Nephron progenitor cell (in vitro differentiated cells): ENCODE measurements at regions not wholly inside any gene's neighbourhood (a gene's known extent, or its start where the extent isn't known, plus 50 kb on each side); places are given as distances from the start of the nearest gene placed in this dataset.

ENCODE experiments used
- DNase-seq: peaks from one replicate; pipeline ENCODE4 v3.0.0; 2021
- H3K27ac Mint-ChIP-seq: 2 replicates; pipeline ENCODE4 v1.8.0; 2021; ENCODE audit warnings: mild to moderate bottlenecking, moderate library complexity, mixed read lengths
- H3K27me3 Mint-ChIP-seq: 2 replicates; pipeline ENCODE4 v1.8.0; 2021; ENCODE audit warnings: mild to moderate bottlenecking, low read depth, mixed read lengths; ENCODE audit not compliant: poor library complexity
- H3K36me3 Mint-ChIP-seq: 2 replicates; pipeline ENCODE4 v1.8.0; 2021; ENCODE audit warnings: low read depth, mixed read lengths
- H3K4me1 Mint-ChIP-seq: 2 replicates; pipeline ENCODE4 v1.8.0; 2021; ENCODE audit warnings: mixed read lengths
- H3K4me3 Mint-ChIP-seq: 2 replicates; pipeline ENCODE4 v1.8.0; 2021; ENCODE audit warnings: mild to moderate bottlenecking, moderate library complexity, mixed read lengths
- H3K9me3 Mint-ChIP-seq: 2 replicates; pipeline ENCODE4 v1.8.0; 2021; ENCODE audit warnings: mild to moderate bottlenecking, moderate library complexity, mixed read lengths
- CTCF ChIP-seq: fragments of 200-600 bp; sonication (generic); IDR thresholded peaks from 2 replicates; pipeline ENCODE4 v1.5.0; 2021; ENCODE audit warnings: antibody characterized with exemption

DNA sequence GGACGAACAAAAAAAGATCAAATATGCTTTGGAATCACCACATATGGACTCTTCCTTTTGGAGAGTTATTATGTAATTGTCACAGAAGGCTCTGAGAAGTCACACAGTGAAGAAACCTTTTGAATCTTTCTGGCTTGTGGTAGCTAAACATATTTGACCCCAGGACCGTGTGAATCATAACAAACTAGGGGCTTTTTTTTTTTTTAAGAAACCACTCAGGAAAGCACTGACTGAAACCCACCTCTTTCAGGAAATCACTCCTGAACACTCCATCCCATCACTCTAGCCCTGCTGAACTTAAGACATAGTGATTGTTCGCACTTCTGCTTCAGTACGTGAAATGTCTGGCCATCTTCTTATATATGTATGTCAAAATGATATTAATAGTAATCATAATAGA lies 495.9 kb upstream of the ARID1B start:
- no peak for DNase-seq
- H3K4me3 Mint-ChIP-seq: no peak overlapping the region
- peaks cover 18% of the 10 kb centered on the region for H3K9me3 Mint-ChIP-seq
- peaks cover 5% of the 10 kb centered on the region for H3K36me3 Mint-ChIP-seq
- H3K4me1 Mint-ChIP-seq: peaks cover 22% of the 10 kb centered on the region
- peaks cover 4% of the 10 kb centered on the region for H3K27me3 Mint-ChIP-seq
- no peak overlapping the region for H3K27ac Mint-ChIP-seq
- TF ChIP-seq CTCF: no peak

GRCh38 chr6:156280065-156280464 lies 497.1 kb upstream of the ARID1B start:
- no peak for DNase-seq
- H3K27me3 Mint-ChIP-seq: peaks cover 4% of the 10 kb centered on the region
- TF ChIP-seq CTCF: no peak
- H3K4me3 Mint-ChIP-seq: no peak overlapping the region
- peaks cover 18% of the 10 kb centered on the region for H3K9me3 Mint-ChIP-seq
- H3K4me1 Mint-ChIP-seq: peaks cover 22% of the 10 kb centered on the region
- H3K36me3 Mint-ChIP-seq: peaks cover 5% of the 10 kb centered on the region
- peak overlapping the region; percentile 13 for H3K27ac Mint-ChIP-seq

- no peak for DNase-seq
- Mint-ChIP-seq H3K4me1 (peaks cover 22% of the 10 kb centered on the region), H3K4me3 (no peak overlapping the region), H3K36me3 (peaks cover 5% of the 10 kb centered on the region), H3K27me3 (peaks cover 4% of the 10 kb centered on the region), H3K27ac (peak overlapping the region; percentile 13), H3K9me3 (peaks cover 18% of the 10 kb centered on the region)
- TF ChIP-seq CTCF: no peak
Observed at GRCh38 chr6:156279261-156279969, 497.8 kb upstream of the ARID1B start.

- H3K36me3 Mint-ChIP-seq: peaks cover 5% of the 10 kb centered on the region
- no peak for TF ChIP-seq CTCF
- no peak overlapping the region for H3K27ac Mint-ChIP-seq
- no peaks in the 10 kb centered on the region for H3K4me1 Mint-ChIP-seq
- no peak overlapping the region for H3K4me3 Mint-ChIP-seq
- peaks cover 6% of the 10 kb centered on the region for H3K27me3 Mint-ChIP-seq
- H3K9me3 Mint-ChIP-seq: peaks cover 14% of the 10 kb centered on the region
- no peak for DNase-seq
Observed at GRCh38 chr6:156273065-156273711, 504.0 kb upstream of the ARID1B start.

GRCh38 chr6:156269751-156270369 lies 507.3 kb upstream of the ARID1B start:
- no peaks in the 10 kb centered on the region for H3K36me3 Mint-ChIP-seq
- no peak overlapping the region for H3K4me3 Mint-ChIP-seq
- H3K27me3 Mint-ChIP-seq: peaks cover 6% of the 10 kb centered on the region
- peaks cover 4% of the 10 kb centered on the region for H3K9me3 Mint-ChIP-seq
- no peak for DNase-seq
- TF ChIP-seq CTCF: no peak
- H3K27ac Mint-ChIP-seq: no peak overlapping the region
- no peaks in the 10 kb centered on the region for H3K4me1 Mint-ChIP-seq
